ENCODE measurements at regions not wholly inside any gene's neighbourhood (a gene's known extent, or its start where the extent isn't known, plus 50 kb on each side); places are given as distances from the start of the nearest gene placed in this dataset.

DNA sequence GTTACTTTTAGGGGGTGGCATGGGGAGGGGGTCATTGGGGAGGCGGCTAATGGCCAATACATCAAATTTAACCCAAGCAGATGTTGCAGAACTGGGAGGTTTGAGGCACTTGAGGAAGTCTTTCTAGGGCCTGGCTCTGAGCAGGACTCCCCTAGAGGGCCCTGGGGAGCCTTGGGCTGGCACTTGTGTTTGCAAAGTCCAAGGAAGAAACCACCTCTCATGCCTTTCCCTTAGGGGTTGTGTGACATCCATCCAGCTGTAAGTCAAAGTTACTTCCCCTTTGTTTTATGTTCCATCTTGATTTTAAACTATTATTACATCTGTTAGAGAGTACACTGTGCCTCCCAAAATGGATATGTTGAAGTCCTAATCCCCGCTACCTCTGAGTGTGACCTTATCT lies 159.9 kb downstream of the KATNAL1 start (continued):
- TF ChIP-seq ELF2 (CRISPR knock-in tag; IDR thresholded peaks at IDR 0.05) (no peak), CCNT2 (IDR thresholded peaks at IDR 0.05; ENCODE audit: borderline replicate concordance, extremely low read depth, insufficient read length, low read depth, low read length) (no peak), PHF8 (IDR thresholded peaks at IDR 0.05; ENCODE audit: borderline replicate concordance, low read length) (no peak), HDAC1 (IDR thresholded peaks at IDR 0.05) (no peak)

DNA sequence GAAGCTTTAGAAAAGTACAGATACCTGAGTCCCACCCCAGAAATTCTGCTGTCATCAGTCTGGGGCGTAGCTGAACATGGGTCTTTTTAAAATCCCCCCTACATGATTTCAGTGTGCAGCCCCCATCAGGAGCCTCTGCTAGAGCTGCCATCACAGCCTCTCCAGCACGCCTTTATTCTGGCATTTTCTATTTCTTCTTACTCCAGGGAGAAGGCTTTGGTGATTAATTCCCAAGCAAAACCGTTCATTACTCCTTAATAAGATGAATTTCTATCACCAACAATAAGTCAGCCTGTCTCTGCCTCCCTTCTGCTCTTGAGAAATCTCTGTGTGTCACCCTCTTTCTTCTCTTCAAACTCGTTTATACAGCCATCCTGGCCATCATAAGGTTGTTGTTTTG lies 160.3 kb downstream of the KATNAL1 start:
- Histone ChIP-seq H3K9me3 (replicated peaks; ENCODE audit: control insufficient read depth, insufficient read depth, low read depth, low read length) (peaks cover 2% of the 10 kb centered on the region; the same call in 1 of the 2 replicates), H3K4me2 (ENCODE audit: insufficient read depth, low read length) (no peak overlapping the region), H3K4me3 (no peak overlapping the region), H4K20me1 (replicated peaks; ENCODE audit: control insufficient read depth, insufficient read depth, low read length) (no peaks in the 10 kb centered on the region), H3K9me1 (ENCODE audit: control insufficient read depth, insufficient read depth, low read length) (no peaks in the 10 kb centered on the region), H3K79me2 (ENCODE audit: control insufficient read depth, insufficient read depth, low read length) (no peaks in the 10 kb centered on the region), H3K27me3 (ENCODE audit: control insufficient read depth in 2 of 2, insufficient read depth in 2 of 2, low read length in 2 of 2) (peaks cover 0 to 29% of the 10 kb centered on the region in 2 experiments; a peak in 3 of 5 replicates), H3K4me1 (replicated peaks in 1 of 2; ENCODE audit: control insufficient read depth in 2 of 2, insufficient read depth in 2 of 2, low read length in 2 of 2) (no peaks in the 10 kb centered on the region), H3K27ac (ENCODE audit: extremely low read depth, low read depth, low read length) (no peak overlapping the region), H3K9ac (ENCODE audit: insufficient read depth in 1 of 2, low read depth in 2 of 2, low read length in 2 of 2) (no peak overlapping the region), H3K36me3 (ENCODE audit: control insufficient read depth, insufficient read depth, low read length) (no peaks in the 10 kb centered on the region), H2AFZ (ENCODE audit: low read depth, low read length) (no peak overlapping the region)
- no TSS peak for BruUV-seq (replicated peaks)
- intact Hi-C loops (cut with micrococcal nuclease) (no loop called here), in situ Hi-C loops (cut with MboI) (loop anchor here (10.0 to 25.0 kb wide), 2 partner anchors 190 to 658 kb away; no protein-coding TSS in a partner anchor)
- FAIRE-seq (no peak), DNase-seq (ENCODE audit: extremely low read depth in 1 of 4, low spot score in 3 of 4) (no peak), ATAC-seq (no peak)
- CTCF ChIA-PET (ENCODE audit: low intra/inter-chr PET ratio) = no interaction called here
- no peak for TF ChIP-seq TGIF2 (CRISPR knock-in tag; IDR thresholded peaks at IDR 0.05)
- no peak for TF ChIP-seq ELF4 (CRISPR knock-in tag; IDR thresholded peaks at IDR 0.05)
- TF ChIP-seq ZNF764 (CRISPR knock-in tag; IDR thresholded peaks at IDR 0.05; ENCODE audit: low read depth) = no peak
- no peak for TF ChIP-seq KLF6 (CRISPR knock-in tag; IDR thresholded peaks at IDR 0.05; ENCODE audit: borderline replicate concordance)
- POLR2A ChIA-PET = interaction anchor here (0.7 to 0.9 kb wide), 2 partner anchors 14 kb away, joined by 3 read pairs; no protein-coding TSS in a partner anchor
- 0% methylated on average over 4 of the region's 4 CpGs for WGBS (ENCODE audit: insufficient coverage, low coverage, missing lambda C conversion rate)
